ENCODE measurements at regions not wholly inside any gene's neighbourhood (a gene's known extent, or its start where the extent isn't known, plus 50 kb on each side); places are given as distances from the start of the nearest gene placed in this dataset.
"Not testable (repeated sequence)": the region's sequence is repeated elsewhere in the genome, so short reads cannot be mapped to it uniquely, and the experiment has no call there.

GRCh38 chr3:106083207-106083606 is 214.4 kb upstream of the CBLB start:
- no peak for DNase-seq

GRCh38 chr3:106083854-106084253 is 215.0 kb upstream of the CBLB start:
- no peak for DNase-seq

GRCh38 chr3:106086038-106086437 is 217.2 kb upstream of the CBLB start:
- DNase-seq: no peak

GRCh38 chr3:106086636-106087035 is 217.8 kb upstream of the CBLB start:
- no peak for DNase-seq

- no peak for DNase-seq
These were observed 219.5 kb upstream of the CBLB start for GRCh38 chr3:106088304-106088703.

- no peak for DNase-seq
These were observed 220.1 kb upstream of the CBLB start for GRCh38 chr3:106088899-106089298.

GRCh38 chr3:106089806-106090205 is 221.0 kb upstream of the CBLB start:
- no peak for DNase-seq

GRCh38 chr3:106092792-106093191 is 224.0 kb upstream of the CBLB start:
- no peak for DNase-seq

- DNase-seq: no peak
These were observed 224.8 kb upstream of the CBLB start for GRCh38 chr3:106093616-106094015.

GRCh38 chr3:106097817-106098435 is 229.1 kb upstream of the CBLB start:
- no peak for DNase-seq

GRCh38 chr3:106103383-106103782 is 234.6 kb upstream of the CBLB start:
- no peak for DNase-seq

GRCh38 chr3:106104078-106104477 is 235.3 kb upstream of the CBLB start:
- no peak for DNase-seq

- DNase-seq: no peak
These were observed 240.1 kb upstream of the CBLB start for GRCh38 chr3:106108925-106109324.

- DNase-seq: not testable (repeated sequence)
These were observed 243.7 kb upstream of the CBLB start for GRCh38 chr3:106112561-106112960.

- no peak for DNase-seq
These were observed 244.9 kb upstream of the CBLB start for GRCh38 chr3:106113747-106114146.

GRCh38 chr3:106114220-106114619 is 245.4 kb upstream of the CBLB start:
- DNase-seq: no peak

GRCh38 chr3:106114848-106115247 is 246.0 kb upstream of the CBLB start:
- no peak for DNase-seq

- DNase-seq: no peak
These were observed 246.7 kb upstream of the CBLB start for GRCh38 chr3:106115557-106115956.

- no peak for DNase-seq
These were observed 248.1 kb upstream of the CBLB start for GRCh38 chr3:106116733-106117489.

GRCh38 chr3:106117490-106117858 is 248.7 kb upstream of the CBLB start:
- DNase-seq: no peak

- DNase-seq: no peak
These were observed 250.8 kb upstream of the CBLB start for GRCh38 chr3:106119614-106120082.

- DNase-seq: no peak
These were observed 251.5 kb upstream of the CBLB start for GRCh38 chr3:106120356-106120755.

GRCh38 chr3:106121491-106122289 is 252.9 kb upstream of the CBLB start:
- no peak for DNase-seq

- DNase-seq: no peak
These were observed 256.0 kb upstream of the CBLB start for GRCh38 chr3:106124818-106125217.

All from NCI-H748 treated with DMSO at 0.1 percent for 48 hours (cell line).